GM23248 (cell line): ENCODE measurements at regions not wholly inside any gene's neighbourhood (a gene's known extent, or its start where the extent isn't known, plus 50 kb on each side); places are given as distances from the start of the nearest gene placed in this dataset.

ENCODE experiments used
- DNase-seq: peaks from one replicate; pipeline ENCODE4 v3.0.0-alpha.2; 2015
- H2AFZ ChIP-seq: fragments of 200-600 bp; sonication (generic); 2 replicates; pipeline ENCODE4 v1.6.1; 2016; ENCODE audit warnings: antibody characterized with exemption
- H3F3A ChIP-seq: fragments of 200-600 bp; sonication (generic); 2 replicates; pipeline ENCODE4 v1.6.1; 2016; ENCODE audit warnings: mild to moderate bottlenecking, antibody characterized with exemption, mixed run types; ENCODE audit not compliant: insufficient read depth
- H3K27ac ChIP-seq: fragments of 200-600 bp; sonication (generic); 2 replicates; pipeline ENCODE4 v1.5.1; 2016; ENCODE audit warnings: mild to moderate bottlenecking
- H3K27me3 ChIP-seq: fragments of 200-600 bp; sonication (generic); replicated peaks from 2 replicates; pipeline ENCODE4 v1.6.1; 2016; ENCODE audit warnings: mild to moderate bottlenecking; ENCODE audit not compliant: insufficient read depth
- H3K36me3 ChIP-seq: fragments of 200-600 bp; sonication (generic); 2 replicates; pipeline ENCODE4 v1.6.1; 2016; ENCODE audit warnings: low read depth, mild to moderate bottlenecking
- H3K4me1 ChIP-seq: fragments of 200-600 bp; sonication (generic); 2 replicates; pipeline ENCODE4 v1.6.1; 2016; ENCODE audit warnings: mild to moderate bottlenecking; ENCODE audit not compliant: insufficient read depth
- H3K4me2 ChIP-seq: fragments of 200-600 bp; sonication (generic); one replicate; pipeline ENCODE4 v1.6.1; 2016; ENCODE audit warnings: mild to moderate bottlenecking; ENCODE audit not compliant: unreplicated experiment
- H3K4me3 ChIP-seq: fragments of 200-600 bp; sonication (generic); 2 replicates; pipeline ENCODE4 v1.5.1; 2016; ENCODE audit warnings: mild to moderate bottlenecking
- H3K79me2 ChIP-seq: fragments of 200-600 bp; sonication (generic); 2 replicates; pipeline ENCODE4 v1.6.1; 2016; ENCODE audit warnings: mild to moderate bottlenecking; ENCODE audit not compliant: insufficient read depth
- H3K9ac ChIP-seq: fragments of 200-600 bp; sonication (generic); 2 replicates; pipeline ENCODE4 v1.6.1; 2016; ENCODE audit warnings: mild to moderate bottlenecking
- H3K9me2 ChIP-seq: fragments of 200-600 bp; sonication (generic); 2 replicates; pipeline ENCODE4 v1.6.1; 2016; ENCODE audit warnings: mixed run types, mild to moderate bottlenecking, moderate library complexity; ENCODE audit not compliant: insufficient read depth
- H3K9me3 ChIP-seq: fragments of 200-600 bp; sonication (generic); one replicate; pipeline ENCODE4 v1.6.1; 2017; ENCODE audit warnings: low read depth
- H4K20me1 ChIP-seq: fragments of 200-600 bp; sonication (generic); 2 replicates; pipeline ENCODE4 v1.6.0; 2016; ENCODE audit not compliant: insufficient read depth
- EZH2 ChIP-seq: fragments of 200-600 bp; sonication (generic); IDR thresholded peaks from 2 replicates; pipeline ENCODE4 v1.6.1; 2018; ENCODE audit warnings: antibody characterized with exemption, mild to moderate bottlenecking; ENCODE audit not compliant: insufficient read depth, poor library complexity, severe bottlenecking
- EZH2phosphoT487 ChIP-seq: fragments of 200-600 bp; sonication (generic); IDR thresholded peaks from 2 replicates; pipeline ENCODE4 v1.6.1; 2018; ENCODE audit warnings: antibody characterized with exemption, moderate library complexity, mild to moderate bottlenecking, low read depth; ENCODE audit not compliant: insufficient read depth
- WGBS, 2 experiments: methylation state at CpG; one replicate each; pipeline ENCODE4 v1.1.6; 2015 to 2017; ENCODE audit warnings: low lambda C conversion rate in 2 of 2, low coverage in 1 of 2; ENCODE audit errors: missing lambda C conversion rate in 2 of 2; 5-methylcytosine and 5-hydroxymethylcytosine counted together
- in situ Hi-C: fragments of 300-500 bp; cut with MboI; formaldehyde crosslinking; loops from 2 replicates; pipeline ENCODE4 v1.15.0; 2020

DNA sequence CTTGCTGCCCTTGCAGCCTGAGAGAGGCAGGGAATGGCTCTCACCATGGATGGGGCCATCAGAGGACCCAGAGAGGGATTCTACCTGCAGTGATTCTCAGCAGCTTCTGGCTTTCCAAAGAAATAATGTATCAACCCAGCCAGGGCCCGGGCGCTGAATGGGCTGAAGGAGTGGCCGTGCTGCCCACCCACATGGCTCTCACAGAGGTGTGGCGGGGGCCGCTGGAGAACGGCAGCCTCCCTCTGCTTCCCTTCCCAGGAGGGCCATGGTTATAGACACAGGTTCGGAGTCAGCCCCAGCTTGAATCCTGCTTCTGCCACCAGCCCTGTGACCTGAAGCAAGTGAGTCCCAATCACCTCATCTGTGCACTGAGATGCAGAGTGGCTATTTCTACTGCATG lies 82.7 kb downstream of the THAP12 start:
- H4K20me1 ChIP-seq = no peaks in the 10 kb centered on the region
- TF ChIP-seq EZH2 (no peak), EZH2phosphoT487 (no peak)
- H3K79me2 ChIP-seq = no peaks in the 10 kb centered on the region
- 88 to 91% methylated on average over 7 of the region's 7 CpGs for WGBS, 2 experiments
- H3K27ac ChIP-seq = no peak overlapping the region
- no peaks in the 10 kb centered on the region for H3F3A ChIP-seq
- no peak overlapping the region for H3K4me3 ChIP-seq
- no peak for DNase-seq
- H3K36me3 ChIP-seq = no peaks in the 10 kb centered on the region
- in situ Hi-C loops = no loop called here
- no peaks in the 10 kb centered on the region for H3K4me1 ChIP-seq
- peaks cover 12% of the 10 kb centered on the region for H3K27me3 ChIP-seq
- H3K9me2 ChIP-seq = no peaks in the 10 kb centered on the region
- no peak overlapping the region for H3K4me2 ChIP-seq
- H3K9ac ChIP-seq = no peak overlapping the region
- no peak overlapping the region for H2AFZ ChIP-seq
- H3K9me3 ChIP-seq = no peaks in the 10 kb centered on the region

DNA sequence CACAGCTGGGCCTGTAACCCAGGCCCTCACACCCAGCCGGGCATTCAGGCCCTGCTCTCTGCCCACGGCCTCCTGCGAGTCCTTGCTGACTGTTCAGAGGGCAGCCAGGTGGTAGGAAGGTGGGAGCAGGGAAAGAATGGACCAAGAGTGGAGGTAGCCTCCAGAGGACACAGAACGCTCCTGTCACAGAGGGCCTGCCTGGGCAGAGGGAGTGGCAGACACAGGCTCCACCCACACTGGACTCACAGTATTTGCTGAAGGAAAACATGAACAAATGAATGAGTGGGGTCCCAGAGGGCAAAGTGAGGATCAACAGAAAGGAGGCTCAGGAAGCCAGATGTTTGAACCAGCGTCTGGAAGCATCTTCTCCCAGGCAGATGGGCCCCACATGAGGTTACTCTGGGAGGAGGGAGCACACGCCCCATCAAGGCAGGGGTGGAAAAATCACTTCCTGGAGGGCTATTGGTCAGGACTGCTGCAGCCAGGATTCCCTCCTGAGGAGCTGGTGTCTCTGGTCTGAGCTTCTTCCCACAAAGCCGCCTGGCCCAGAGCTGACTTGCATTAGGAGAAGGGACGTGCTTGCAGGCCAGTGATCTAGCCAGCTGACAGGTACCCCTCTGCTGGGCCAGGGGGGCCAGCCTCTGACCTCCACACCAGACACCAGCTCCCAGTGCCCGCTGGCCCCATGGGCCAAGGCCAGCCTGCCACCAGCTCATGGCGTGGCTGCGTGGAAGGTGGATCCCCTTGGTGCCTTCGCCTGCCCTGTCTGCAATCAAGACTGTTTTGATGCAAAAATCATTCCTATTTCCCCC lies 84.0 kb downstream of the THAP12 start:
- Histone ChIP-seq H3K9me2 (no peaks in the 10 kb centered on the region), H3K79me2 (no peaks in the 10 kb centered on the region), H4K20me1 (no peaks in the 10 kb centered on the region), H3F3A (no peaks in the 10 kb centered on the region), H3K4me3 (no peak overlapping the region), H2AFZ (no peak overlapping the region), H3K9ac (no peak overlapping the region), H3K36me3 (no peaks in the 10 kb centered on the region), H3K27ac (no peak overlapping the region), H3K27me3 (peaks cover 3% of the 10 kb centered on the region; the same call in 1 of the 2 replicates), H3K4me2 (no peak overlapping the region), H3K4me1 (no peaks in the 10 kb centered on the region), H3K9me3 (no peaks in the 10 kb centered on the region)
- no peak for TF ChIP-seq EZH2phosphoT487
- TF ChIP-seq EZH2 = no peak
- in situ Hi-C loops = no loop called here
- DNase-seq = no peak
- 76 to 77% methylated on average over 12 of the region's 12 CpGs for WGBS, 2 experiments

DNA sequence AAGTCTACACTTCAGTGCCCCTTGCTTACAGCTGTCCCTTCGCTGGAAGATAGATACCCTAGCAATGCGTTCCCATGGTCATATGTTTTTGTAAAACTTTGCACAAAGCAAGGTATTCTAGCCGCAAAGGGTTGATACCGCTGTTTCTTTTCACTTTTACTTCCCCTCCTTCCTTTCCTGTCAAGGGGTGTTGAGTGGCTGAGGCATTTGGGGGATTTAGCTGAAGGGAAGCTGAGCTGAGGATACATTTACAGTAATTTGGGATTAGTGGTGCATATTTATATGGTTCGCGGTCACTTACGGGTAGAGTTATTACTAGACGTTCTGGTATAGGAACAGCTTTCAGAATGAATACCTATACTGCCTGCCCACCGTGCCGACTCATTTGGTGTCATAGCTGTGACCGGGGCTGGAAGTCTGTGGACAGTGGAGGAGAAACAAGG lies 86.9 kb upstream of the WNT11 start:
- Histone ChIP-seq H3K9me2 (no peaks in the 10 kb centered on the region), H3K36me3 (no peaks in the 10 kb centered on the region), H2AFZ (no peak overlapping the region), H3K9me3 (no peaks in the 10 kb centered on the region), H3K9ac (no peak overlapping the region), H3K27me3 (no peaks in the 10 kb centered on the region; the same call in 1 of the 2 replicates), H4K20me1 (no peaks in the 10 kb centered on the region), H3K27ac (no peak overlapping the region), H3K79me2 (no peaks in the 10 kb centered on the region), H3K4me2 (no peak overlapping the region), H3K4me3 (no peak overlapping the region), H3K4me1 (no peaks in the 10 kb centered on the region), H3F3A (no peaks in the 10 kb centered on the region)
- WGBS, 2 experiments = 81 to 83% methylated on average over 11 of the region's 11 CpGs
- no peak for TF ChIP-seq EZH2phosphoT487
- no peak for TF ChIP-seq EZH2
- in situ Hi-C loops = no loop called here
- DNase-seq = no peak

DNA sequence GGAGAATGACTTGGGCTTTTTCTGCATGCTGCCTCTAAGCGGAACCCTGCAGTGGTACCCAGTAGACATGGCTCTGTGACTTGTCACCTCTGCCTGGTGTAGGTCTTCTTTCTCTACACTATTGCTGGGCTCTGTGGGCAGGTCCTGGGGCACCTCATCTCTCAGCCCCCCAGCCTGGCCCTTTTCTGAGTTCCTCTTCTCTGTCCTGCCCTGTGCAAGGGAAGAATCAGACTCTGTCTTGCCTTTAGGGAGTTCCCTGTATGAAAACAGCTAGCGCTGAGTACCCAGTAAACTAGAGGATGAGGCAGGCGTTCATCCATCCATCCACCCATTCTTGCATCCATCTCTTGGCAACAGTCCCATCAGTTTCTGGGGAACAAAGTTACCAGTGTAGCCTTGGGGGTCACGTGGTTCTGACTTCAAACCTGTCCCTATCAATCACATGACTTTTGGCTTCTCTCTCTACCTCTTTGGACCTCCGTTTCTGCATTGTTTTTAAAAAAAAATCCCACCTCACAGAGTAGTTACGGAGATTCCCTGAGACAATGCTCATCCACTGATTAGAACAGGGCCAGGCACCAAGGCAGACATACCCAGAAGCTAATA lies 86.4 kb upstream of the WNT11 start:
- no peak for DNase-seq
- no peaks in the 10 kb centered on the region for H4K20me1 ChIP-seq
- no peak overlapping the region for H3K27ac ChIP-seq
- H3K79me2 ChIP-seq = no peaks in the 10 kb centered on the region
- no peak overlapping the region for H3K4me2 ChIP-seq
- no peaks in the 10 kb centered on the region for H3K9me3 ChIP-seq
- H3K27me3 ChIP-seq = no peaks in the 10 kb centered on the region; the same call in 1 of the 2 replicates
- no peak for TF ChIP-seq EZH2
- no peak for TF ChIP-seq EZH2phosphoT487
- no peak overlapping the region for H2AFZ ChIP-seq
- in situ Hi-C loops = no loop called here
- no peak overlapping the region for H3K9ac ChIP-seq
- H3K36me3 ChIP-seq = no peaks in the 10 kb centered on the region
- 69 to 71% methylated on average over 6 of the region's 6 CpGs for WGBS, 2 experiments
- no peaks in the 10 kb centered on the region for H3K4me1 ChIP-seq
- no peaks in the 10 kb centered on the region for H3F3A ChIP-seq
- no peak overlapping the region for H3K4me3 ChIP-seq
- no peaks in the 10 kb centered on the region for H3K9me2 ChIP-seq
